HPDE6-E6E7 (cell line): ENCODE measurements at regions not wholly inside any gene's neighbourhood (a gene's known extent, or its start where the extent isn't known, plus 50 kb on each side); places are given as distances from the start of the nearest gene placed in this dataset.

Source experiments
- DNase-seq: peaks from one replicate; pipeline ENCODE4 v3.0.0; 2011; ENCODE audit warnings: missing footprints; ENCODE audit errors: extremely low spot score

DNA sequence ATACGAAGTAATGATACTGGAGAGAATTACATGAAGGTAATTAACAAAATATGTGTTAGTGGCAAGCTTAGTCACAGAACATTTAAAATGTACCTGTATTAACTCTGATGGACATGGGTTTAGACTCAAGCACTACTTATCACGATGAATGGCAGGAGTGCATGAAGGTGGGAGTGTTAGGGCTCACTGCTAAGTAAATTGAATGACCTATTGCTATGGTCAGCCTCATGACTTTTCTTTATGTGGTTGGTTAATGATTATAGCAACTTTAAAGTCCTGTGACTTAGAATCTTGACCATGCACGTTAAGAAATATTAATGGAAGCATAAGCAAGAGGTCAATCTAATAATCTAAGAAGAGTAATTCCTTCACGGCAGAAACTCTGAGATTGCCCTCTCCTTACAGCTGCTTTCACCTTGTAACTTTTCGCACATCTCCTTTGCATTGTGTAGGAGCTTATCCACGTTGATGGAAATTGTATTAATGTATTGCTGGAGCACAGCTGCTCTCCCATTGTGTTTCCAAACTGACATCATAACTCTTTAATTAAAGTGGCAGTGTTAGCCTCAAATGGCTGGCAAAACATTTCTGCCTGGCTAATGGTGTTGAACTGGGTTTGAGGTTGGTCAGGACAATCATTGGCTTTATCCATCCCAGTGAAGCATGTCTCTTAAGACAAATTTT is 114.5 kb downstream of the RXFP2 start:
- DNase-seq, result no peak

DNA sequence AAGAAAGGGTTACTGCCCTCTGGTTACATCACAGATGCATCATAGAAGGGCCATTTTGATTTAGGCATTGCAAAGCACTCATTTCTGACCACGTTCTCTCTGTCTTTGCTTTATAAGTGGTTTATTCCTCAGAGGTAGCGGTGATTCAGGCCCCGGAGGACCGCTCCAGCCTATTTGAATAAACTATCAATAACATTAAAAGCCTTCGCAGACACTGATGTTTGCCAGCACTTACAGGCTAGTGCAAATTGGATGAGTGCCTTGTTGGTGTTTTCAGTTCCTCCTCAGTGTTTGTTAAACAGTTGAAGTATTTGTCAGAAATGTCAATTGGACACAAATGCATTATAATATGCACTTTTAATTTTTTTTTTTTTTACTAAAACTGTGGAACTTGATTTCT is 120.2 kb downstream of the RXFP2 start:
- no peak for DNase-seq

DNA sequence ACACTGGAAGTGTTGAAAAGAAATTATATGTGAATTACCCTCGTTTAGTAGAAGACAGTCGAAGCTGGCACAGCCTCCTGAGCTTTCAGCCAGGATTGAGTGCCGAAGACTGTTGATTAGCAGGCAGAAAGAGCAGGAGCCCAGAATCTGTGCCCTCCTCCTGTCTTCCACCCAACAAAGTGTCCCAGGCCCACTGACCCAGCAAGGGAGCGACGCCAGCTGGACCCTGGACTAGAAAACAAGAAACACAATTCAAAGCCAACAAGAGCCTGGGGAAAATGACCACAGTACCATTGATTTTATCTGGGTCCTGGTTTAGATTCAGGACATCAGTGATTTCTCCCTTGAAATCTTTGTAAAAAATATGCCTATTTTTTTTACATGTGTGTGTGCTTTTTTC is 120.7 kb downstream of the RXFP2 start:
- DNase-seq, result no peak

DNA sequence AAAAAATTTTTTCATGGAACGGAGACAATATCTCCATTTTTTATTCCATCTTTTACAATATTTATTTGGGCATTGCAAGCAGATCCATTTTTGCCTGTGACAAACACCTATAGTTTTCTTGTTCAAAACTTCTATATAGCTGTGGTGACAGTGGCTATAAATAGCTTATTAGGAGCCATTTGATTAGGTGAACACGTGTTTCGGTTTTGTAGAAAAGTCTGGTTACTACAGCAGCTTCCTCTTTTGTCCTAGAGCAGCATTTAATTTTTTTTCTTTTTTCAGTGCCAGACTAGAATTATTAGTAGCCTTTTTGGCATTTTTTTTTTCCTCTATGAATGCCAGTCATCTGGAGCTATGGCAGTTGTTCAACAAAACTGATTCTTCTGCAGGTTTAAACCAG is 123.5 kb downstream of the RXFP2 start:
- DNase-seq, result no peak

DNA sequence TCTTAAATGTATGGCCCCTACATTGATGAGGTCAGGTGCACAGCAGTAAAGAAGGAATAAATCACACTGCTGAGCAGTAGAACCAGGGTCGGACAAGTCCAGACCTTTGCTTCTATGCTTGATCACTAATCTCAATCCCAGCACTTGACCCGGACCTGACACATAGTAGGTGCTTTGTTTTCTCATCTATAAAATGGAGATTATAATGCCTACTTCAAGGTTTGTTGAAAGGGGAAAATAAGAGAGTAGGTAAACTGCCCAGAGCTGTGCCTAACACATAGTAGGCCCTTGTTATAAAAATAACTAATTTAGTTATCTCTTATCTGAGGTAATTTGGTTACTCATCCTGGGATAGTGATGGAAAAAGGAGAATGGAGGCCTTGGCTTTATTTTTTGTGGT is 125.0 kb downstream of the RXFP2 start:
- no peak for DNase-seq

DNA sequence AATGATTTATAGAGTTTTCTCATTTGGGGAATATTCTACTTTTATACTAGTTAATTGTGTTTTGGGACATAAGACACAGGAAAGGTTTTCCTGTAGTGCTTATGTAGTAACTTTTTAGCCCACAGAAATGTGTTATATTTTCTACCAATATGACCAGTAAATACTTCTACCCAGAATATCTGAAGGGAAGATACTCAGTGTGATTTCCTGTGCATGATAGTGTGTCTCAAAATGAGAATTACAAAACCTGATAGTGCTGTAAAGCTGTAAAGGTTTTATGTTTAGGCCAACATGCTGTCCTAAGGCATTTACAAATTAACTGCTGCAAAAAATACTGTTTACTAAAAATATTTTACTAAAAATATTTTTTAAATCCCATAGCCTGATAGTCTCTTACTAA is 126.8 kb downstream of the RXFP2 start:
- DNase-seq, result no peak

DNA sequence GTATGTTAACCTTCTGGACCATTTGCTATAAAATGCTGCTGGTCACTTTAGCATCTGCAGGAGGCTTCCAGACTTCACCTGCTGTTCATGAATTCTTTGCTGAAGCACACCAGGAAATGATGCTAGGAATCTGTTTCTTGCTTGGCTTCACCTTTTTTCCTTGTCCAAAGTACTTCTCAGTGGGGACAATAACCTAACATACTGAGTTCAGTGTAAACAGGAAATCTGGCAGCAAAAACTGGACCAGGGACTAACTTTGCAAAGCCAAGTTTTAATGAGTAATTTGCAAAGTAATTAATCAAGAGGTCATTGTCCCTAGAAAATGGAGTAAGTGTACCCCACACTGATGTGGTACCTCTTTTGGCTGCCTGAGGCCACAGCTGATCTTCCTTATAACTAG is 128.4 kb downstream of the RXFP2 start:
- no peak for DNase-seq

DNA sequence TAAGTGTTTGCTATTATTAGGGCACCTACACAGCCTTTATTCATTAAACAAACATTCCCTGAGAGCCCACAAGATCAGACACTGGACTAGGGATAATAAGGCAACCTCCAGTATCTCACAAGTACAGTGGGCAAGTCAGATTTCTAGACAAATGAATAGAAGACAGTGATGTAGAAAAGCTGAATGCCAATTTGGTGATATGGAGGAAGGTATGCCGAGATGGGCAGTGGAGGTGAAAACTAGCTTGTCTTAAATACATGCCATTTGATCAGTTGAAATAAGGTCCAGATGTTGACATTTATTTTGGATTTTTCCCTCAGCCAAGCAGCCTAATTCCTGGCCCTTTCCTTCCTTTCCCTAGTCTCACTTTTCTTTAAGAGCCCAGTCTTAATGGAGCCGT is 130.3 kb downstream of the RXFP2 start:
- no peak for DNase-seq

DNA sequence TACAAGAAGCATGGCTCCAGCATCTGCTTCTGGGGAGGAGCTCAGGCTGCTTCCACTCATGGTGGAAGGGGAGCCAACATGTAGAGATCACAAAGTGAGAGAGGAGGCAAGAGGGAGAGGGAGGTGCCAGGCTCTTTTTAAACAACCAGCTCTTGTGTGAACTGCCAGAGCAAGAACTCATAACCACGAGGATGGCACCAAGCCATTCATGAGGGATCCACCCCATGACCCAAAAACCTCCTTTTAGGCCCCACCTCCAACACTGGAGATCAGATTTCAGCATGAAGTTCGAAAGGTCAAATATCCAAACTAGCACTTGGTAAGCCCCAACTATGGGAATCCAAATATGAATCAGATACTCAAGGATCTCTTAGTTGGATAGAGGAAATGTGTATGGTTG is 131.2 kb downstream of the RXFP2 start:
- DNase-seq, result no peak

DNA sequence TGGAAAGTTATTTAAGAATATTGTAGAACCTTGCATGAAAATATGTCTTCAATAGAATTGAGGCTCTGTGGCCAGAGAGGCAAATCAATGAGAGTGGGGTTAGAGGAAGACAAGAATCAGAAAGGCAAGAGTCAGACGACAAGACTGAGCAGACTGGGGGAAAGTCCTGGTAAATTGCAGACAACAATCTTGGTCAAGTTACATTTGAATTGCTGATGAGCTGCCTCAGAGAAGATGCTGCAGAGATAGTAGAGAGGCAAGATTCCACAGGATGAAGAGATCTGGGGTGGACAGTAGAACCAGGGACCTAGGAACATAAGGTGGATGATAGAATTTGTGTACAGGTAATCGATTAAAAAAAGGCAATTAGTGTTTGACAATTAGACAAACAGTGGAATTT is 133.8 kb downstream of the RXFP2 start:
- DNase-seq, result no peak

DNA sequence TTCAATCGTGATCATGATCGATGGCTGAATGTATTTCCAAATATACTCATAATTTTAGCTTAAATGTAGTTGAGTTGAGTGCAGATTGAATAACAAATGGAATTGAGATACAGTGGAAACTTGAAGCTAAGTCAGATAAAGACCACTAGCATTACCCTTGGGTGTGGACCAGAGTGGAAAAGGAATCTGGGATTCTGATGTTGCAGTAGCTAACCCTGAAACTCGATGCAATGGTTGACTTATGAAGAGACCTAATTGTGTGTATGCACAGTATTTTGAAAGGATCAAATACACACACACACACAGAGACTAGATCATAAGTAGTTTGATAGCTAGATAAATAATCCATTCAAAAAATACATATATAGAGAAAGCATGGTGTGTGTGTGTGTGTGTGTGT is 135.8 kb downstream of the RXFP2 start:
- DNase-seq, result no peak

DNA sequence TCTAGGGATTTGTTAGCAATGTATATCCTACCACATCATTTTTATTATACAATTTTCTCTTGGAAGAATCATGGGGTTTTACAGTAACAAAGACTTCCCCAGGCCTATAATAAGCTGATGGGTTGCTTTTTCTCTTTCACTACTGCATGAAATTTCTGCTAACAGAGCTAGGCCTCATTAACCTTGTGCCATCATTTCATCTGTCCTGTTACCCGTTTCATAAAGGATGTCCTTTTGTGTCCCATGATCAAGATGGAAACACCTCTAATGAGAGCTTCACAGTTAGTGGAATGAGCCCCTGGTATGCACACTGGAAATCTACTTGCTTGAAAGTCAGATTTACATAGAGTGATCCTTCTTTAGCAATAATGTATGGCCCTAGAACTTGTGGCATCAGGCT is 138.7 kb downstream of the RXFP2 start:
- no peak for DNase-seq

DNA sequence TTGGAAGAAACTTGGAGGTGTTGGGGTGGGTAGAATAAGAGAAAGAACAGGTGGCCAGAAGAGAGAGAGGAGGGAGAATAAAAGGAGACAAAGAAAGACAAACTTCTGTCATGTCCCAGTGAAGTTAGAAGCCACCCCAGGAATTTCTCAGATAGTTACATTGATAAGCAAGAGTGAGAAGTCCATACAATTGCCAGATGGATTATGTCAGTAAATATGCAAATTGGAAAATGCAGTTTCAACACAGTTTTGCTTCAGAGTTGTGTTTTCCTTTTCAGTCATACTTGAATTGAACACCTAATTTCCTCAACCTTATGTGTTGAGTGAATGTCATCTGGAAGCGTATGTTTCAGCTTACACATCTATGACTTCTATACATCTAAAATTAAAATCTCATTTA is 139.2 kb downstream of the RXFP2 start:
- DNase-seq, result no peak

DNA sequence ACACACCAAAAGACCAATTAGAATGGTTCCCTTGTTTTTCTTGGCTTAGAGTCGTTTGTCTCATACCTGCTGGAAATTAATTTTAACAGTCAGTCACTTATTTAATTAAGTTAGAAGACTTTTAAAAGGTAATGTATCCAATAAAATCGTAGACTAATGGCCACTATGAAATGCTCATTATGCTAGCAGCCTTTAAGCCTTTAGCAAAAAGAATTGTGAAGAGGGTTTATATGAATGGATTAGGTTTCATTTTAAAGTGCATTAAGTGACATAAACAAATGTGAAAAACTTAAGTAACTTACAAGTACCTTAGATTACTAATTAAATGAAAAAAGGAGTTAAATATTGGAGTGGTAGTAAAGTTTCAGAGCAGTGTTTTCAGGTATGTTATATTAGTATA is 139.6 kb downstream of the RXFP2 start:
- DNase-seq, result no peak

DNA sequence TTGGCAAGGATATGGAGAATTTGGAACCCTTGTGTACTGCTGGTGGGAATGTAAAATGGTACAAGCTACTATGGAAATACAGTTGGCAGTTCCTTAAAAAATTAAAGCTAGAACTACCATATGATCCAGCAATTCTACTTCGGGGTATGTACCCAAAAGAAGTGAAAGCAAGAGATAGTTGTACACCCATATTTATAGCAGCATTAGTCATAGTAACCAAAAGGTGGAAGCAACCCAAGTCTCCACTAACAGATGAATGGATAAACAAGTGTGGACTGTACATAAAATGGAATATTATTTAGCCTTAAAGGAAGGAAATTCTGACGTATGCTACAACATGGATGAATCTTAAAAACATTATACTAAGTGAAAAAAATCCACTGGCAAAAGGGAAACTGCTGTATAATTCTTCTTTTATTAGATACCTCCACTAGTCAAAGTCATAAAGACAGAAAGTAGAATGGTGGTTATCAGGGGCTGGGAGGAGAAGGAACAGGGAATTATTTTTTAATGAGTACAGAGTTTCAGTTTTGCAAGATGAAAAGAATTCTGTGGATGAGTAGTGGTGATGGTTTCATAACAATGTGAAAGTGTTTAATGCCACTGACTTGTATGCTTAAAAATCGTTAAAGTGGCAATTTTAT is 141.6 kb downstream of the RXFP2 start:
- DNase-seq, result no peak

DNA sequence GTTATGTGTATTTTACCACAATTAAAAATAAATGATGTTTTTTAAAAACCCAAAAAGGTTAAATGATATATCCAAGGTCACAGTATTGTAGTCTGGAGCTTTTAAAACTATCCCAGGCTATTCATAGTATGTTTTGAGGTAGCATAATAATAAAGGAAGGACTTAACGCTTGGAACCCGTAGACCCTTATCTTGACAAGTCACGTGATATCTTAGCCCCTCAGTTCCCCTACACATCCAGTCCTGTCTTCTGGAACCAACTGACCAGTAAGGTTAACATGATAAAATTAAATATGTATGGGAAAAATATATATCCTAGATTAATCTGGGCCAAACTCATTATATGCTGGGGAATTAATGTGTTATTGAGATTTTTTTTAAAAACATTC is 142.2 kb downstream of the RXFP2 start:
- DNase-seq, result no peak

DNA sequence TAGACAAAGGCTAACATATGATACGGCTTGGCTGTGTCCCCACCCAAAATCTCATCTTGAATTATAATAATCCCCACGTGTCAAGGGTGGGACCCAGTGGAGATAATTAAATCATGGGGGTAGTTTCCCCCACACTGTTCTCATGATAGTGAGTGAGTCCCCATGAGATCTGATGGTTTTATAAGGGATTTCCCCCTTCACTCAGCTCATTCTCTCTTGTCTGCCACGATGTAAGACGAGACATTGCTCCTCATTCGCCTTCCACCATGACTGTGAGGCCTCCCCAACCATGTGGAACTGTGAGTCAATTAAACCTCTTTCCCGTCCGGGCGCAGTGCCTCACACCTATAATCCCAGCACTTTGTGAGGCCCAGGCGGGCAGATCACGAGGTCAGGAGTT is 143.5 kb downstream of the RXFP2 start:
- DNase-seq, result no peak

DNA sequence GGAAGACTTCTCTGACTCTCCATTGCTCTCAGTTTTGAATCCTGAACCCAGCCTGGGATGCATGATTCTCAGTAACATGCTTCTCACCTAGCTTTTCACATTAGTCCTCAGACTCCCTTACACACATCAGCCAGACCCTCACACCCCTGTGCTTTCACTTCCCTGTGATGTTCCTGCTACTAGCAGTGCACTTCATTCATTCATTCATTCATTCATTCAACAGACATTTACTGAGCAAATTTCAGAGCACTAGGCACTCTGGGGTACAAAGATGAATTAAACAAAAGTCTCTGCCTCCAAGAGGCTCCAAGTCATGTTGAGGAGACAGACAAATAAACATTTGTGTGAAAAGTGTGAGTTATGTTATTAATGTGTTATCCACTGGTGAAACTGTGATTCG is 145.2 kb downstream of the RXFP2 start:
- no peak for DNase-seq

DNA sequence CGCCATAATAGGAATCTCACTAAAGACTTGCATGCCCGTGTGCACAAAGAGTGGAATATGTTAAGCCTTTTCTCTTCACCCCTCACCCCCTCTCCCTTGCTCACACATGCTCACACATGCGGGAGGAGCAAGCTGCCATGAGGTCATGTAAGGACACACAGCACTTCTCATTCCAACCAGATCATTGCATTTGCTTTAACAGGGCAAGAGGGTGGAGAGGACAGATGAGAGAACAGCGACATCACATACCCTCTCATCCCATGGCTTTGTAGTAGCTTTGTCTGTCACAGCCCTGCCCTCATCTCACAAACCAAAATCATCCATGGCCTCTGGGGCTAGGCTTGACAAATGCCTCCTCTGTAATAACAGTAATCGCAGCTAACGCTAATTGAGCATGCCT is 145.6 kb upstream of the FRY start:
- no peak for DNase-seq

DNA sequence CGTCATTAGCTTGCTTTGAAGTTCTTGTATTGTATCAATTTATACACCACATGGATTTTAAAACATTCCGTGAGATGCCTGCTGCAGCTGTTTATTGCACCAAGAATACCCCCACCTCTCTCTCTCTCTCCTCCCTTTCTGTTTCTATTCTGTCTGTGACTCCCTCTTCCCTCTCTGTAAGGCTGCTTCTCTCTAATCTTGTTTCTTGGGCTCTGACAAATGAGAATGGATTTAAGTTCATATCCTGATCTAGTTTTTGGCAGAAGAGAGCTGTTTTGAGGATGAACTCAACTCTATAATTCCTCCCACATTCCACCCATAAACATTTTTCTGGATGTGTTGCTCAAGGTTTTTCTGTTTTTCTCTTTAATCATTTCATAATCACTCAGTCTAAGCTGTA is 144.3 kb upstream of the FRY start:
- DNase-seq, result no peak

DNA sequence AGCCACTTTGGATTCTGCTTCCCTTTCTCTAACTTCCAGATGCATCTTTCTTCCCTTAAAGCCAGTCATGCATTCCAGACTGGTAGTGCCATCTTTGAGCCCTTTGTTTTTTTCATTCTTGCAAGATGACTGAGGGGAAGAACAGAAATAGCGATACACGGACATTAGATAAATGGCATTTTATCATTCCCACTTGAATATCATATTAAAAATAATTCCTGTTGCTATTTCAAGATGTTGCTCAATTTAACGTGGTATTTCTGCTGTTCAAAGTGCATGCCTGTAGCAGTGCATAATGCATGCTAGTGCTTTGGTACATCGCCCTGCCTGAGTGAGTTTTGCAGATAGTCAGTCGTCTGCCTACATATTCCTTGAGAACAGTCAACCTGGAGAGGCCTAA is 140.6 kb upstream of the FRY start:
- DNase-seq, result no peak

DNA sequence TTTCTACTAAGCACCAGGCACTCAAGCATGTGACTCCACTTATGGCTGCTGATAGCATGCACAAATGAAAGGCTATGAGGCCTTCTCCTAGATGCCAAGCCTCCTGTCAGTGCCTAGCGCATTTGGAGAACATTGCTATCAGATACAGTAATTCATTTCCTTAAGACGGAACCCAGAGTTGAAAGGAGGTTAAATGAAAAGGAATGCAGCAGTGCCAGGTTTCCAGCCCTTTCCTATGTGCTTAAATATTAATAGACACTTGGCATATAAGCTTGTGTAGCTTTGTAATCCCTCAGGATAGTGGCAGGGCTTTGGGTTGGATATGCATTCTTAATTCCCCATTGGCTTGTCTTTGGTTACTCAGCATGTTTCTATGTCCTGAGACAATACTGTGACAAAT is 140.1 kb upstream of the FRY start:
- no peak for DNase-seq

DNA sequence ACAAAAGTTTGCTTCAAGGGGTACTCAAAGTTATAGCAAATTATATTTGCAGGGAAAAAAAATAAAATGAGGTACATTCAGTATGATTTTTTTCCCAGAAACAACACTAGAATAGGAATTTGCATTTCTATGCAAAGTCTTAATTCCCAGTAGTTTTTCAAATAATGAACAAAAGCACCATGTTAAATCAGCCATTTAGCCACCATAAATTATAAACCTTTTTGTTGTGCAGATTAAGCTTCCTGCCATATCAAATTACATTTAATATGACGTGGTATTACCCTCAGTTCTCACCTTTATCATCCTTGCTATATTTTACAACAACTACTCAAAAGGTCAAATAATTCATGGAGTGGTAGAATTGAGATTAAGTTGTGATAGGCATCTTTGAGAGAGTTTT is 136.6 kb upstream of the FRY start:
- no peak for DNase-seq

DNA sequence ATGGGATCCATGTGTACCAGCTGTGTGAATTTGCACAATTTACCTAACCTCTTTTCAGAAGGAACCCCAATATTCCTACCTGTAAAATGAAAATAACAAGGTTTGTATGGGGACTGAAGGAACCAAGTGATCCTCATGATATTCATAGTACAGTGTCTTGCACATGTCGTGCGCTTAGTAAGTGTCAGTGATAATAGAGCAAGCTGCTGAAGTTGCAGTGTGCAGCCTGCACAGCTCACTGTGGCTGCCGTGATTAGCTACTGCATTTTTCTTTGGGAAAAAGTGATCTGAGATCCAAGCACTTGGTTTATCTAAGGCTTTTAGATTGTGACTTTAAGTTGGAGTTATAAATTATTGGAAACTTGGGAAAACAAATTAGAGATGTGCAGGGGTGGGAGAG is 135.9 kb upstream of the FRY start:
- DNase-seq, result no peak
